GM23338 (cell line): ENCODE measurements at regions not wholly inside any gene's neighbourhood (a gene's known extent, or its start where the extent isn't known, plus 50 kb on each side); places are given as distances from the start of the nearest gene placed in this dataset.

Experiments
- ATAC-seq: fragments of 200-7000 bp; cut with Tn5 transposase; 3 replicates; pipeline ENCODE4 v1.9.1; 2020
- DNase-seq: peaks from one replicate; pipeline ENCODE4 v3.0.0-alpha.2; 2015; ENCODE audit warnings: low spot score
- H2AFZ ChIP-seq: fragments of 200-600 bp; sonication (generic); 2 replicates; pipeline ENCODE4 v1.8.0; 2016; ENCODE audit warnings: antibody characterized with exemption, mild to moderate bottlenecking, moderate library complexity
- H3F3A ChIP-seq: fragments of 200-600 bp; sonication (generic); replicated peaks from 2 replicates; pipeline ENCODE4 v1.8.0; 2017; ENCODE audit warnings: antibody characterized with exemption, mixed run types, low read depth
- H3K27ac ChIP-seq: fragments of 200-600 bp; sonication (generic); 2 replicates; pipeline ENCODE4 v1.6.1; 2016; ENCODE audit warnings: low read depth
- H3K27me3 ChIP-seq: fragments of 200-600 bp; sonication (generic); 2 replicates; pipeline ENCODE4 v1.8.0; 2016; ENCODE audit warnings: mild to moderate bottlenecking, mixed run types, moderate library complexity; ENCODE audit not compliant: insufficient read depth
- H3K36me3 ChIP-seq: fragments of 200-600 bp; sonication (generic); 2 replicates; pipeline ENCODE4 v1.8.0; 2016; ENCODE audit warnings: mild to moderate bottlenecking; ENCODE audit not compliant: insufficient read depth
- H3K4me1 ChIP-seq: fragments of 200-600 bp; sonication (generic); 2 replicates; pipeline ENCODE4 v1.8.0; 2016; ENCODE audit warnings: mild to moderate bottlenecking, moderate library complexity; ENCODE audit not compliant: insufficient read depth
- H3K4me2 ChIP-seq: fragments of 200-600 bp; sonication (generic); 2 replicates; pipeline ENCODE4 v1.7.1; 2017; ENCODE audit warnings: mixed run types
- H3K4me3 ChIP-seq: fragments of 200-600 bp; sonication (generic); 2 replicates; pipeline ENCODE4 v1.6.1; 2016; ENCODE audit warnings: mixed run types
- H3K79me2 ChIP-seq: fragments of 200-600 bp; sonication (generic); replicated peaks from 2 replicates; pipeline ENCODE4 v1.8.0; 2017; ENCODE audit warnings: mild to moderate bottlenecking; ENCODE audit not compliant: insufficient read depth
- H3K9me2 ChIP-seq: fragments of 200-600 bp; sonication (generic); 2 replicates; pipeline ENCODE4 v1.8.0; 2017; ENCODE audit not compliant: insufficient read depth
- H4K20me1 ChIP-seq: fragments of 200-600 bp; sonication (generic); replicated peaks from 2 replicates; pipeline ENCODE4 v1.8.0; 2017; ENCODE audit warnings: mild to moderate bottlenecking; ENCODE audit not compliant: insufficient read depth
- H3K27ac Mint-ChIP-seq: 2 replicates; pipeline ENCODE4 v1.8.0; 2020; ENCODE audit warnings: inconsistent platforms, mild to moderate bottlenecking, moderate library complexity, mixed read lengths
- H3K27me3 Mint-ChIP-seq: 3 replicates; pipeline ENCODE4 v1.8.0; 2022; ENCODE audit warnings: low read depth, mild to moderate bottlenecking, moderate library complexity, mixed read lengths, inconsistent platforms; ENCODE audit not compliant: insufficient read depth, poor library complexity
- H3K36me3 Mint-ChIP-seq: 3 replicates; pipeline ENCODE4 v1.8.0; 2021; ENCODE audit warnings: low read depth, mild to moderate bottlenecking, inconsistent platforms, moderate library complexity, mixed read lengths
- H3K4me1 Mint-ChIP-seq: 3 replicates; pipeline ENCODE4 v1.8.0; 2020; ENCODE audit warnings: mild to moderate bottlenecking, inconsistent platforms, mixed read lengths
- H3K4me3 Mint-ChIP-seq: 3 replicates; pipeline ENCODE4 v1.8.0; 2021; ENCODE audit warnings: moderate library complexity, mild to moderate bottlenecking, inconsistent platforms, mixed read lengths
- H3K9me3 Mint-ChIP-seq: 3 replicates; pipeline ENCODE4 v1.8.0; 2020; ENCODE audit warnings: moderate library complexity, mild to moderate bottlenecking, inconsistent platforms, mixed read lengths
- ETS1 ChIP-seq: IDR thresholded peaks from 2 replicates; pipeline ENCODE4 v1.6.1; 2016; ENCODE audit warnings: antibody characterized with exemption
- EZH2 ChIP-seq: fragments of 200-600 bp; sonication (generic); IDR thresholded peaks from one replicate; pipeline ENCODE4 v1.8.0; 2017; ENCODE audit warnings: antibody characterized with exemption, mild to moderate bottlenecking, low read depth; ENCODE audit not compliant: unreplicated experiment
- EZH2phosphoT487 ChIP-seq: fragments of 200-600 bp; sonication (generic); IDR thresholded peaks from one replicate; pipeline ENCODE4 v1.8.1; 2018; ENCODE audit warnings: antibody characterized with exemption; ENCODE audit not compliant: unreplicated experiment
- JUNB ChIP-seq: IDR thresholded peaks from one replicate; pipeline ENCODE4 v1.6.1; 2016; ENCODE audit warnings: antibody characterized with exemption; ENCODE audit not compliant: unreplicated experiment
- NANOG ChIP-seq: IDR thresholded peaks from 2 replicates; pipeline ENCODE4 v1.6.1; 2016; ENCODE audit warnings: antibody characterized with exemption, borderline replicate concordance
- POLR2AphosphoS5 ChIP-seq: IDR thresholded peaks from 2 replicates; pipeline ENCODE4 v1.6.1; 2016; ENCODE audit warnings: antibody characterized with exemption, low read depth
- REST ChIP-seq: IDR thresholded peaks from one replicate; pipeline ENCODE4 v1.6.1; 2018; ENCODE audit warnings: antibody characterized with exemption; ENCODE audit not compliant: unreplicated experiment
- STAT1 ChIP-seq: IDR thresholded peaks from one replicate; pipeline ENCODE4 v1.6.1; 2016; ENCODE audit warnings: antibody characterized with exemption; ENCODE audit not compliant: unreplicated experiment
- ZNF114 ChIP-seq: fragments of 250-450 bp; sonication (Bioruptor Pico); IDR thresholded peaks from 2 replicates; pipeline ENCODE4 v1.5.0; 2020; ENCODE audit warnings: mild to moderate bottlenecking, moderate library complexity
- ZNF331 ChIP-seq: fragments of 250-450 bp; sonication (Bioruptor Pico); IDR thresholded peaks from 2 replicates; pipeline ENCODE4 v1.5.0; 2020; ENCODE audit warnings: low read depth, mild to moderate bottlenecking, moderate library complexity
- ZNF462 ChIP-seq: fragments of 250-450 bp; sonication (Bioruptor Pico); IDR thresholded peaks from 2 replicates; pipeline ENCODE4 v1.5.0; 2020; ENCODE audit warnings: mild to moderate bottlenecking, moderate library complexity

- no peak overlapping the region for H3K4me3 Mint-ChIP-seq
- no peak for DNase-seq
- H3K4me1 Mint-ChIP-seq, result no peaks in the 10 kb centered on the region
- H3K4me3 ChIP-seq, result no peak overlapping the region
- H3K27ac Mint-ChIP-seq, result no peak overlapping the region
- H3K4me2 ChIP-seq, result no peak overlapping the region
- no peaks in the 10 kb centered on the region for H4K20me1 ChIP-seq
- H3K36me3 Mint-ChIP-seq, result no peaks in the 10 kb centered on the region
- no peaks in the 10 kb centered on the region for H3K9me2 ChIP-seq
- no peak for TF ChIP-seq POLR2AphosphoS5
- TF ChIP-seq JUNB, result no peak
- no peaks in the 10 kb centered on the region for H3K27me3 Mint-ChIP-seq
- H3K79me2 ChIP-seq, result no peaks in the 10 kb centered on the region
- no peaks in the 10 kb centered on the region for H3K4me1 ChIP-seq
- peaks cover 56% of the 10 kb centered on the region for H3K9me3 Mint-ChIP-seq
- H3K36me3 ChIP-seq, result no peaks in the 10 kb centered on the region
- no peaks in the 10 kb centered on the region for H3F3A ChIP-seq
- no peak for ATAC-seq
- no peak overlapping the region for H2AFZ ChIP-seq
- no peak overlapping the region for H3K27ac ChIP-seq
- H3K27me3 ChIP-seq, result no peaks in the 10 kb centered on the region
These were observed 218.6 kb upstream of the TSPY4 start for GRCh38 chrY:9118704-9119103.

GRCh38 chrY:9124623-9125022 lies 212.6 kb upstream of the TSPY4 start:
- peaks cover 55% of the 10 kb centered on the region for H3K9me3 Mint-ChIP-seq
- Histone ChIP-seq H3K9me2 (no peaks in the 10 kb centered on the region), H3K27me3 (no peaks in the 10 kb centered on the region), H3K4me1 (no peaks in the 10 kb centered on the region), H4K20me1 (no peaks in the 10 kb centered on the region), H3K4me3 (no peak overlapping the region), H2AFZ (no peak overlapping the region), H3K4me2 (no peak overlapping the region), H3F3A (no peaks in the 10 kb centered on the region), H3K79me2 (no peaks in the 10 kb centered on the region), H3K36me3 (no peaks in the 10 kb centered on the region), H3K27ac (no peak overlapping the region)
- no peak overlapping the region for H3K4me3 Mint-ChIP-seq
- DNase-seq (no peak), ATAC-seq (no peak)
- no peaks in the 10 kb centered on the region for H3K36me3 Mint-ChIP-seq
- H3K27ac Mint-ChIP-seq, result no peak overlapping the region
- no peaks in the 10 kb centered on the region for H3K4me1 Mint-ChIP-seq
- H3K27me3 Mint-ChIP-seq, result no peaks in the 10 kb centered on the region
- TF ChIP-seq EZH2, result no peak
- TF ChIP-seq JUNB, result no peak
- TF ChIP-seq ZNF462 (CRISPR knock-in tag), result no peak
- no peak for TF ChIP-seq ZNF331 (CRISPR knock-in tag)
- TF ChIP-seq REST, result no peak
- TF ChIP-seq EZH2phosphoT487, result no peak
- no peak for TF ChIP-seq STAT1
- no peak for TF ChIP-seq ZNF114 (CRISPR knock-in tag)
- TF ChIP-seq ETS1, result no peak
- no peak for TF ChIP-seq NANOG
